HAP-1 (cell line): ENCODE measurements at regions not wholly inside any gene's neighbourhood (a gene's known extent, or its start where the extent isn't known, plus 50 kb on each side); places are given as distances from the start of the nearest gene placed in this dataset.

ENCODE experiments used
- DNase-seq, 2 experiments: peaks; one replicate each; pipeline ENCODE4 v3.0.0-alpha.2; 2016 to 2020; ENCODE audit warnings: low spot score in 2 of 2
- H3K27me3 ChIP-seq: fragments of 250-450 bp; sonication (Bioruptor Pico); 2 replicates; pipeline ENCODE4 v1.5.1; 2020; ENCODE audit warnings: low read depth, mild to moderate bottlenecking, moderate library complexity
- H3K36me3 ChIP-seq: fragments of 250-450 bp; sonication (Bioruptor Pico); replicated peaks from 2 replicates; pipeline ENCODE4 v1.5.1; 2020; ENCODE audit warnings: mild to moderate bottlenecking
- H3K4me1 ChIP-seq: fragments of 250-450 bp; sonication (Bioruptor Pico); 2 replicates; pipeline ENCODE4 v1.5.1; 2020; ENCODE audit warnings: mild to moderate bottlenecking
- H3K4me3 ChIP-seq: fragments of 250-450 bp; sonication (Bioruptor Pico); 2 replicates; pipeline ENCODE4 v1.5.1; 2020; ENCODE audit warnings: mild to moderate bottlenecking, moderate library complexity
- H3K9me3 ChIP-seq: fragments of 250-450 bp; sonication (Bioruptor Pico); 2 replicates; pipeline ENCODE4 v1.5.1; 2020; ENCODE audit warnings: mild to moderate bottlenecking, moderate library complexity
- in situ Hi-C: fragments of 300-500 bp; cut with MboI; formaldehyde crosslinking; loops from 3 replicates; pipeline ENCODE4 v1.14.3; 2020; ENCODE audit warnings: low sequenced_read_pairs, inconsistent platforms, mixed read lengths

DNA sequence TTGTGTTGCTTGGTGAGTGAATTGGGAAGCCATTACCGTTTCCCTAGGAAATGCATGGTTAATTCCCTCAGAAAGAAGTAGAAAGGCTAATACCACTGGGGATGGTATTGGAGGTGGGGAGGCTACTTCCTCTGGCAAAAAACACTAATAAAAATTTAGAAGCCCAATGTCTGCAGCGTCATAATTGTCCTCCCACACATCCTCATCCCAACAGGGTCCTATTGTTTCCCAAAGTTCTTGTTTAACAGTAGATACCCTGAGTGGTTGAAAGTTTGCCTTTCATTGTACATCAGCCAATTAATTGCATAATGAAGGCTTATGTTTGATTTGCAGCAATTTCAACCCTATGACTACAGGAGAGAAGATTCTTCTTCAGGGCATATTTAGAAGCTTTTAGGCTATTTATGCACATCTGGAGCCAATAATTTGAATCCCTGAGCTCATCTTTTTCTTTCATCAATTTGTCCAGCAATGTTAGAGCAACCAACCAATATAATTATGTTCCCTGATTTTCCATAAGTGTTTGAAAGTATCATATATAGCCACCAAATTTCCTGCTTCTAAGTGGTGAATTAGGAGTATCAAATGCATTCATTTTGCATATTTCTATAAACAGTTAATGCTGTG lies 491.0 kb downstream of the SLITRK5 start:
- in situ Hi-C loops: no loop called here
- no peak for DNase-seq
- Histone ChIP-seq H3K27me3 (no peaks in the 10 kb centered on the region), H3K36me3 (no peaks in the 10 kb centered on the region), H3K4me3 (no peak overlapping the region), H3K9me3 (no peaks in the 10 kb centered on the region), H3K4me1 (no peaks in the 10 kb centered on the region)

DNA sequence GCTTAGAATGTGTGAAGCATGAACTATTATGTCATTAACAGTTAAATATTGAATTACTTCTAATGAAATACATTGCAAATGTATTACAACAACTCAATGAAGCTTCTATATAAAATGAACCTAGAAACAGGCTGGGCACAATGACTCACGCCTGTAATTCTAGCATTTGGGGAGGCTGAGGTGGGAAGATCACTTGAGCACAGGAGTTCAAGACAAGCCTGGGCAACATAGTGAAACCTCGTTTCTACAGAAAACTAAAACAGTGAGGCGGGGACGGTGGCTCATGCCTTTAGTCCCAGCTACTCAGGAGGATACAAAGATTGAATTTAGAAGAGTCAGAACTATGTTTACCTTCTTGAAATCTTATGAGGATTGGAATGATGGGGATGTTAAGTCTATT lies 505.1 kb downstream of the SLITRK5 start:
- Histone ChIP-seq H3K9me3 (no peaks in the 10 kb centered on the region), H3K36me3 (no peaks in the 10 kb centered on the region), H3K4me1 (no peaks in the 10 kb centered on the region), H3K27me3 (no peaks in the 10 kb centered on the region), H3K4me3 (no peak overlapping the region)
- in situ Hi-C loops: no loop called here
- DNase-seq: no peak

- in situ Hi-C loops: no loop called here
- Histone ChIP-seq H3K36me3 (no peaks in the 10 kb centered on the region), H3K4me3 (no peak overlapping the region), H3K27me3 (no peaks in the 10 kb centered on the region), H3K4me1 (no peaks in the 10 kb centered on the region), H3K9me3 (no peaks in the 10 kb centered on the region)
- DNase-seq: no peak
Observed at GRCh38 chr13:88183440-88183839, 512.3 kb downstream of the SLITRK5 start.

GRCh38 chr13:88188986-88189385 lies 517.8 kb downstream of the SLITRK5 start:
- in situ Hi-C loops: no loop called here
- Histone ChIP-seq H3K4me1 (no peaks in the 10 kb centered on the region), H3K9me3 (no peaks in the 10 kb centered on the region), H3K4me3 (no peak overlapping the region), H3K36me3 (no peaks in the 10 kb centered on the region), H3K27me3 (no peaks in the 10 kb centered on the region)
- DNase-seq: no peak

DNA sequence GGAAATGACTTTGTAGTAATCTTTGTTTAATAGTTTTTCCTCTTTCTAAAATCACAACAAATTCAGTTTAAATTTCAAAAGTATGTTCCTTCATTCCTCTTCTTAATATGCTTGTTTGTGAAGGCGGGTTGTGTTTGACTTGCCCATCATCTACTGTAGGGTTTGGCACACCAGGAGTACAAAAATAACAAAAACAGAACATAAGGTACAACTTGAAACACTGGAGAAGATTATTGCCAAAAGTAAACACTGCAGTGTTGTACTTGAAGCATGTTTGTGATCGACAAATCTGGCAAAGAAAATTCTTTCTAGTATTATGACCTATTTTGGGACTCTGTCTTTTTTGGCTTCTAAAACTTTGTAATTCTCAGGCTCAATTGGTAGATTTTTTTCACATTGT lies 518.6 kb downstream of the SLITRK5 start:
- in situ Hi-C loops: no loop called here

GRCh38 chr13:88196106-88196505 lies 524.9 kb downstream of the SLITRK5 start:
- no peak for DNase-seq
- H3K4me1 ChIP-seq: no peaks in the 10 kb centered on the region
- H3K4me3 ChIP-seq: no peak overlapping the region
- in situ Hi-C loops: no loop called here
- no peaks in the 10 kb centered on the region for H3K9me3 ChIP-seq
- no peaks in the 10 kb centered on the region for H3K27me3 ChIP-seq
- no peaks in the 10 kb centered on the region for H3K36me3 ChIP-seq

More for the DNA sequence above, 518.6 kb downstream of the SLITRK5 start:
- H3K9me3 ChIP-seq: no peaks in the 10 kb centered on the region
- no peaks in the 10 kb centered on the region for H3K4me1 ChIP-seq
- H3K4me3 ChIP-seq: no peak overlapping the region
- DNase-seq: no peak
- no peaks in the 10 kb centered on the region for H3K27me3 ChIP-seq
- H3K36me3 ChIP-seq: no peaks in the 10 kb centered on the region

DNA sequence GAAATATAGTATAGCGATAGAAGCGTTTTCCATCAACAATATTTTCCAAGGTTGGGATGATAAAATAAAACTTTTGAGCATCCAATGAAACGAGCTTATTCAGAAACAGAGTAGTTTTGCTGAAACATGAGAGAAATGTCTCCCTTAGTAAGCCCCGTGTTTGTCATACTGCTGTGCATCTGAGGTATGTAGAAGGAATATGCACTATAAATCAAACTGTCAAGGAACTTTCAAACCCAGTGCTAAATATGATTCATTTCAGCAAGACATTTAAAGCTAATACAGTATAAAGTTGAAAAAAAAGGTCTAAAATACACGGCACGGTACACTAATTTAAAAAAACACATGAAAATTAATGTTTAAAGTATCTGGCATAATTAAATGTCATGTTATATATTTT lies 546.2 kb downstream of the SLITRK5 start:
- Histone ChIP-seq H3K4me3 (no peak overlapping the region), H3K4me1 (no peaks in the 10 kb centered on the region), H3K36me3 (no peaks in the 10 kb centered on the region), H3K9me3 (no peaks in the 10 kb centered on the region), H3K27me3 (no peaks in the 10 kb centered on the region)
- in situ Hi-C loops: no loop called here
- DNase-seq: no peak

- no peaks in the 10 kb centered on the region for H3K27me3 ChIP-seq
- H3K36me3 ChIP-seq: no peaks in the 10 kb centered on the region
- in situ Hi-C loops: no loop called here
- no peaks in the 10 kb centered on the region for H3K4me1 ChIP-seq
- no peak overlapping the region for H3K4me3 ChIP-seq
- H3K9me3 ChIP-seq: no peaks in the 10 kb centered on the region
- DNase-seq: no peak
Observed at GRCh38 chr13:88217883-88218282, 546.7 kb downstream of the SLITRK5 start.

GRCh38 chr13:88223958-88224357 lies 552.8 kb downstream of the SLITRK5 start:
- H3K27me3 ChIP-seq: no peaks in the 10 kb centered on the region
- no peaks in the 10 kb centered on the region for H3K4me1 ChIP-seq
- H3K4me3 ChIP-seq: no peak overlapping the region
- no peaks in the 10 kb centered on the region for H3K36me3 ChIP-seq
- DNase-seq: no peak
- in situ Hi-C loops: no loop called here
- no peaks in the 10 kb centered on the region for H3K9me3 ChIP-seq

- no peaks in the 10 kb centered on the region for H3K9me3 ChIP-seq
- in situ Hi-C loops: no loop called here
- H3K4me3 ChIP-seq: no peak overlapping the region
- no peaks in the 10 kb centered on the region for H3K36me3 ChIP-seq
- no peaks in the 10 kb centered on the region for H3K4me1 ChIP-seq
- DNase-seq: no peak
- H3K27me3 ChIP-seq: no peaks in the 10 kb centered on the region
Observed at GRCh38 chr13:88235441-88235840, 564.3 kb downstream of the SLITRK5 start.

- Histone ChIP-seq H3K36me3 (no peaks in the 10 kb centered on the region), H3K27me3 (no peaks in the 10 kb centered on the region), H3K4me1 (no peaks in the 10 kb centered on the region), H3K9me3 (no peaks in the 10 kb centered on the region), H3K4me3 (no peak overlapping the region)
- DNase-seq: no peak
- in situ Hi-C loops: no loop called here
Observed at GRCh38 chr13:88246239-88246638, 575.1 kb downstream of the SLITRK5 start.

GRCh38 chr13:88248393-88248792 lies 577.2 kb downstream of the SLITRK5 start:
- DNase-seq: no peak
- Histone ChIP-seq H3K4me3 (no peak overlapping the region), H3K4me1 (no peaks in the 10 kb centered on the region), H3K27me3 (no peaks in the 10 kb centered on the region), H3K9me3 (no peaks in the 10 kb centered on the region), H3K36me3 (no peaks in the 10 kb centered on the region)
- in situ Hi-C loops: no loop called here

- DNase-seq: no peak
- in situ Hi-C loops: no loop called here
- no peak overlapping the region for H3K4me3 ChIP-seq
Observed at GRCh38 chr13:88257706-88258105, 586.5 kb downstream of the SLITRK5 start.

DNA sequence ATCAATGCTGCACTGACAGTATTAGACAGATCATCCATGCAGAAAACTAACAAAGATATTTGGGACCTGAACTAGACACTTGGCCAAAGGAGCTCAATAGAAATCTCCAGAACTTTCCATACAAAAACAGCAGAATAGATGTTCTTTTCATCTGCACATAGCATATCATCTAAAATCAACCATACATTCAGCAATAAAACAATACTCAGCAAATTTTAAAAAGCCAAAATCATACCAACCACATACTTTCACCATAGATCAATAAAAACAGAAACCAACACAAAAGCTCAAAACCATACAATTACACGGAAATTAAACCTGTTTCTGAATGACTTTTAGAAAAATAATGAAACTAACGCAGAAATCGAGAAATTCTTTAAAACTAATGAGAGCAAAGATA lies 592.6 kb downstream of the SLITRK5 start:
- in situ Hi-C loops: no loop called here
- no peaks in the 10 kb centered on the region for H3K9me3 ChIP-seq

More at GRCh38 chr13:88257706-88258105, 586.5 kb downstream of the SLITRK5 start:
- no peaks in the 10 kb centered on the region for H3K4me1 ChIP-seq
- H3K36me3 ChIP-seq: no peaks in the 10 kb centered on the region
- H3K27me3 ChIP-seq: no peaks in the 10 kb centered on the region
- no peaks in the 10 kb centered on the region for H3K9me3 ChIP-seq

DNA sequence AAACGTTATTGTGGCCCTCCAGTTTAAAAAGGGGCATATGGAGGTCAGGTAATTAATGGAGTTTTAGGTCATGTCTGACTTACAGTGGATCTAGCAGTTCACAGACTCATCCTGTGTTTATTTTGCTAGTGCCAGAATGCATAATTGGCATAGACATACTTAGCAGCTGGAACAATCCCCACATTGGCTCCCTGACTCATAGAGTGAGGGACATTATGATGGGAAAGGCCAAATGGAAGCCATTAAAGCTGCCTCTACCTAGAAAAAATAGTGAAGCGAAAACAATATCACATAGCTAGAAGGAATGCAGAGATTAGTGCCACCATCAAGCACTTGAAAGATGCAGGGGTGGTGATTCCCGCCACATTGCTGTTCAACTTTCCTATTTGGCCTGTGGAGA lies 610.7 kb downstream of the SLITRK5 start:
- Histone ChIP-seq H3K36me3 (no peaks in the 10 kb centered on the region), H3K4me1 (no peaks in the 10 kb centered on the region), H3K27me3 (no peaks in the 10 kb centered on the region), H3K4me3 (no peak overlapping the region), H3K9me3 (no peaks in the 10 kb centered on the region; the same call in 1 of the 2 replicates)
- in situ Hi-C loops: no loop called here
- DNase-seq: no peak

More for the DNA sequence above, 592.6 kb downstream of the SLITRK5 start:
- Histone ChIP-seq H3K4me3 (no peak overlapping the region), H3K27me3 (no peaks in the 10 kb centered on the region), H3K4me1 (no peaks in the 10 kb centered on the region), H3K36me3 (no peaks in the 10 kb centered on the region)
- DNase-seq: no peak
